ENCODE measurements at regions not wholly inside any gene's neighbourhood (a gene's known extent, or its start where the extent isn't known, plus 50 kb on each side); places are given as distances from the start of the nearest gene placed in this dataset.

DNA sequence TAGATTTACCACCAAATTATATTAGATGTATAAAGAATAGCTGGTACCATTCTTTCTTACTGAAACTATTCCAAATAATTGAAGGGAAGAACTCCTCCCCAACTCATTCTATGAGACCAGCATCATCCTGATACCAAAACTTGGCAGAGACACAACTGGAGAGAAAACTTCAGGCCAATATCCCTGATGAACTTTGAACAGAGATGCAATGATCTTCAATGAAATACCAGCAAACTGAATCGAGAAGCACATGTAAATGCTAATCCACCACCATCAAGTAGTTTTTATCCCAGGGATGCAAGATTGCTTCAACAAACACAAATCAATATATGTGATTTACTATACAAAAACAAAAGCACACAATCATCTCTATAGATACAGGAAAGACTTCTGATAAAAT is 329.8 kb downstream of the RDH14 start:
- TF ChIP-seq, protein P1, sequence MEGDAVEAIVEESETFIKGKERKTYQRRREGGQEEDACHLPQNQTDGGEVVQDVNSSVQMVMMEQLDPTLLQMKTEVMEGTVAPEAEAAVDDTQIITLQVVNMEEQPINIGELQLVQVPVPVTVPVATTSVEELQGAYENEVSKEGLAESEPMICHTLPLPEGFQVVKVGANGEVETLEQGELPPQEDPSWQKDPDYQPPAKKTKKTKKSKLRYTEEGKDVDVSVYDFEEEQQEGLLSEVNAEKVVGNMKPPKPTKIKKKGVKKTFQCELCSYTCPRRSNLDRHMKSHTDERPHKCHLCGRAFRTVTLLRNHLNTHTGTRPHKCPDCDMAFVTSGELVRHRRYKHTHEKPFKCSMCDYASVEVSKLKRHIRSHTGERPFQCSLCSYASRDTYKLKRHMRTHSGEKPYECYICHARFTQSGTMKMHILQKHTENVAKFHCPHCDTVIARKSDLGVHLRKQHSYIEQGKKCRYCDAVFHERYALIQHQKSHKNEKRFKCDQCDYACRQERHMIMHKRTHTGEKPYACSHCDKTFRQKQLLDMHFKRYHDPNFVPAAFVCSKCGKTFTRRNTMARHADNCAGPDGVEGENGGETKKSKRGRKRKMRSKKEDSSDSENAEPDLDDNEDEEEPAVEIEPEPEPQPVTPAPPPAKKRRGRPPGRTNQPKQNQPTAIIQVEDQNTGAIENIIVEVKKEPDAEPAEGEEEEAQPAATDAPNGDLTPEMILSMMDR (IDR thresholded peaks at IDR 0.05), result no peak
- TF ChIP-seq POLR2A (IDR thresholded peaks at IDR 0.05; ENCODE audit: low read length), result no peak
- TF ChIP-seq RNF2 (IDR thresholded peaks at IDR 0.05; ENCODE audit: borderline replicate concordance, low read depth), result no peak
- TF ChIP-seq RFX5 (IDR thresholded peaks at IDR 0.05), result no peak
